ENCODE measurements at regions not wholly inside any gene's neighbourhood (a gene's known extent, or its start where the extent isn't known, plus 50 kb on each side); places are given as distances from the start of the nearest gene placed in this dataset.

DNA sequence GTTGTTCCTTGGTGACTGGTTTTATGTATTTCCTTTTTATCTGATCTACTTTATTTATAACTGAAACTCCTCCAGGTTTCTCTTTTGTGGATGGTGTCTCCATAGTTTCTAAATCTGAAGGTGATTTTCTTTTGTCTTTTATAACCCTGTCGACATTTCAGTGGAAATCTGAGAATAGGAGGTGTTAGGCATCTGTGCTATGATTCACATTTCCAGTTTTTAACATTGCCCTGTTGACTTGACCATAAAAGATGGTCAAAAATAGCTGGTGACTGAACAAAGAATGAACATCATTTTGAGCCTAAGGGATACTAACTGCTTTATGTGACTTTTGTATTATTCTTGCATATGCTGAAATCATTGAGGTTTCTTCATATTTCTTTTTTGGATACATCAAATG, 190.5 kb downstream of the PCSK1 start:
- WGBS, result 57% methylated on average over 1 of the region's 1 CpG
- no peaks in the 10 kb centered on the region for H3K36me3 ChIP-seq (ENCODE audit: insufficient read depth)
- H3K27ac ChIP-seq (ENCODE audit: low read depth), result no peak overlapping the region
- H3K4me1 ChIP-seq (ENCODE audit: insufficient read depth), result no peaks in the 10 kb centered on the region
- DNase-seq (ENCODE audit: extremely low spot score), result no peak
- no peak overlapping the region for H3K4me3 ChIP-seq (ENCODE audit: low read depth, low read length)

DNA sequence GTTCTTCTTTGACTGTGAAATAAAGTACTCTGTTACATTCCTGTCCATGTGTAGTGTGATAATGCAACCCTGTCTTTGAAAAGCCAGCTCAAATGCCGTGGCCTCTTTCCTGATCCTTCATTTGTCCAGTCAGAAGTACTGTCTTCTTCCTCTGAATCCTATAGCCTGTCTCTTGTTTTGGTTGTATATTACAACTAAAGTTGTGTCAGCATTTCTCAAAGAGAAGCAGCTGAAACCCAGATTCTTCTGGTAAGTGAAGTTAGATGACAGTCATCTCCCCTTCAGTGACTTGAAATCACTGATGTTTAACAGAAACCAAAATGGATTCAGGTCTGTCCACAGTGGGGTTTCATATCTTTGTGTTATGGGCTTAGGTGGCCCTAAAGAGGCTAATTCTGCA, 196.2 kb downstream of the PCSK1 start:
- H3K27ac ChIP-seq (ENCODE audit: low read depth), result no peak overlapping the region
- no peak for DNase-seq (ENCODE audit: extremely low spot score)
- WGBS, result 90% methylated on average over 1 of the region's 1 CpG
- no peaks in the 10 kb centered on the region for H3K36me3 ChIP-seq (ENCODE audit: insufficient read depth)
- H3K4me3 ChIP-seq (ENCODE audit: low read depth, low read length), result no peak overlapping the region
- no peaks in the 10 kb centered on the region for H3K4me1 ChIP-seq (ENCODE audit: insufficient read depth)

- no peaks in the 10 kb centered on the region for H3K4me1 ChIP-seq (ENCODE audit: insufficient read depth)
- no peak overlapping the region for H3K4me3 ChIP-seq (ENCODE audit: low read depth, low read length)
- H3K36me3 ChIP-seq (ENCODE audit: insufficient read depth), result no peaks in the 10 kb centered on the region
- no peak for DNase-seq (ENCODE audit: extremely low spot score)
- 88% methylated on average over 1 of the region's 1 CpG for WGBS
- no peak overlapping the region for H3K27ac ChIP-seq (ENCODE audit: low read depth)
These were observed 197.0 kb downstream of the PCSK1 start for GRCh38 chr5:96236051-96236450.

- H3K27ac ChIP-seq (ENCODE audit: low read depth), result no peak overlapping the region
- WGBS, result 45% methylated on average over 5 of the region's 5 CpGs
- no peak overlapping the region for H3K4me3 ChIP-seq (ENCODE audit: low read depth, low read length)
- H3K36me3 ChIP-seq (ENCODE audit: insufficient read depth), result no peaks in the 10 kb centered on the region
- H3K4me1 ChIP-seq (ENCODE audit: insufficient read depth), result no peaks in the 10 kb centered on the region
- no peak for DNase-seq (ENCODE audit: extremely low spot score)
These were observed 197.8 kb downstream of the PCSK1 start for GRCh38 chr5:96235008-96235910.

- Histone ChIP-seq H3K27ac (ENCODE audit: low read depth) (no peak overlapping the region), H3K36me3 (ENCODE audit: insufficient read depth) (no peaks in the 10 kb centered on the region), H3K4me1 (ENCODE audit: insufficient read depth) (no peaks in the 10 kb centered on the region), H3K4me3 (ENCODE audit: low read depth, low read length) (no peak overlapping the region)
- no peak for DNase-seq (ENCODE audit: extremely low spot score)
These were observed 200.4 kb downstream of the PCSK1 start for GRCh38 chr5:96232602-96233001.

DNA sequence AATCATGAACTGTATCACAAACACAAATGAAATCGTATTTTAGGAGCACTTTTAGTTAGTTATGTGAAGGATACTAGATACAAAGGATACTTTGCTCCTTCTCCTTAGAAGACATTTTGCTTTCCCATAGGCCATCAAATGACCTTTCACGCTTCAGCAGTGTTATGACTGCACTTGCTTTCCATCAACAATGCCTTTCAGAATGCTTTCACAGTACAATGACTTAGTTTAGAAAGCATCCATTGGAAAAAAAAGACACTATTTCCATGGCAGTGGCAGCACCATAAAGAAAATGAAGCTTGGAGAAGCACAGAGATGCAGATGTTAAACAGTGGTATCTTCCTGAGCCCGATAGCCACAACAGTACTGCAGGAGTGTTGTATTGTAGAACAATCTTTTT, 203.9 kb downstream of the PCSK1 start:
- no peak for DNase-seq (ENCODE audit: extremely low spot score)
- Histone ChIP-seq H3K4me1 (ENCODE audit: insufficient read depth) (no peaks in the 10 kb centered on the region), H3K36me3 (ENCODE audit: insufficient read depth) (no peaks in the 10 kb centered on the region), H3K4me3 (ENCODE audit: low read depth, low read length) (no peak overlapping the region), H3K27ac (ENCODE audit: low read depth) (no peak overlapping the region)
- WGBS, result 92% methylated on average over 3 of the region's 3 CpGs

DNA sequence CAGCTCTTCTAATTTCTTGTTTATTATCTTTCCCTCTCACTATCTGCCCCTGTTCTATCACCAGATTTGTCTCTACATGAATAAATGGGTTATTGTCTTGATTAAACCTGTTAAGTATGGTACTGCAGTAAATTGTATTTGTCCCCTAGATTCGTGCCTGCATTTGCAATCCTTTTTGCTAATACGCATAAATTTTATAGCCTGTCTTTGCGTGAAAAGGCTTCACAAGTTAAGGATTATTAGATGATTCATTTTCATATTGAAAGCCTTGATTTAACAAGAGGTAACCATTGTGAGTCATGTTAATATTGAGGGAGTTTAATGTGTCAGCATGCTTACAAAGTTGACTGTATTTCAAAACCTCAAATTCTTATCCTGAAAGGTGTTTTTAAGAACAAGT, 204.6 kb downstream of the PCSK1 start:
- Histone ChIP-seq H3K4me3 (ENCODE audit: low read depth, low read length) (no peak overlapping the region), H3K27ac (ENCODE audit: low read depth) (no peak overlapping the region), H3K36me3 (ENCODE audit: insufficient read depth) (no peaks in the 10 kb centered on the region), H3K4me1 (ENCODE audit: insufficient read depth) (no peaks in the 10 kb centered on the region)
- 93% methylated on average over 3 of the region's 3 CpGs for WGBS
- DNase-seq (ENCODE audit: extremely low spot score), result no peak

DNA sequence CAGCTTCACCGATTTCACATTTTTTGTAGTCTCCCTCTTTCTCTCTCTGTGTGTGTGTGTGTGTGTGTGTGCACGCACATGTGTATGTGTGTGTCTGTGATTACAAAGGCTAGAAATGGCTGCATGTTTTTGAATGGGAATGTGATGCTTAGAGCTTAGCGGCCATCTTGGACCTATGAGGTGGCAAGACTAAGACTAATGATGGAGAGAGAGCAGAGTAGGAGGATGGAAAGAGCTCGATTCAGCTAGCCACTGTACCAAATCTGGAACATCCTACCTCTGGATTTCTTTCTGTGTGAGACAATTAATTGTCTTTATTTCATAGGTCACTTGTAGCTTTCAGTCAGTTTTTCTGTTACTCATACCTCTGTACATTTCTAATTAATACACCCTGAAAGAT, 205.1 kb downstream of the PCSK1 start:
- Histone ChIP-seq H3K4me3 (ENCODE audit: low read depth, low read length) (no peak overlapping the region), H3K27ac (ENCODE audit: low read depth) (no peak overlapping the region), H3K36me3 (ENCODE audit: insufficient read depth) (no peaks in the 10 kb centered on the region), H3K4me1 (ENCODE audit: insufficient read depth) (no peaks in the 10 kb centered on the region)
- WGBS, result 96% methylated on average over 4 of the region's 4 CpGs
- no peak for DNase-seq (ENCODE audit: extremely low spot score)

- Histone ChIP-seq H3K4me3 (ENCODE audit: low read depth, low read length) (no peak overlapping the region), H3K36me3 (ENCODE audit: insufficient read depth) (no peaks in the 10 kb centered on the region), H3K27ac (ENCODE audit: low read depth) (no peak overlapping the region), H3K4me1 (ENCODE audit: insufficient read depth) (no peaks in the 10 kb centered on the region)
- WGBS, result 26% methylated on average over 6 of the region's 6 CpGs
- peak; percentile 23 for DNase-seq (ENCODE audit: extremely low spot score)
These were observed 206.0 kb downstream of the PCSK1 start for GRCh38 chr5:96226941-96227552.

DNA sequence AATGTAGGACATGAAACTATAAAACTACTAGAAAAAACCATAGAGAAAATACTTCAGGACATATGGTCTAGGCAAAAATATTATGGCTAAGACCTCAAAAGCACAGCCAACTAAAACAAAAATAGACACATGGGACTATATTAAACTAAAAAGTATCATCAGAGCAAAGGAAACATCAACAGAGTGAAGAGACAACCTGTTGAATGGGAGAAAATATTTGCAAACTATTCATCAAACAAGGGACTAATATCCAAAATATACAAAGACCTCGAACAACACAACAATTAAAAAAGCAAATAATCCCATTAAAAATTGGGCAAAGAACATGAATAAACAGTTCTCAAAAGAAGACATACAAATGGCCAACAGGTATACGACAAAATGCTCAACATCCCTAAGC, 210.9 kb downstream of the PCSK1 start:
- 91% methylated on average over 2 of the region's 2 CpGs for WGBS
- no peak overlapping the region for H3K4me3 ChIP-seq (ENCODE audit: low read depth, low read length)
- no peak for DNase-seq (ENCODE audit: extremely low spot score)
- no peak overlapping the region for H3K27ac ChIP-seq (ENCODE audit: low read depth)
- H3K4me1 ChIP-seq (ENCODE audit: insufficient read depth), result no peaks in the 10 kb centered on the region
- H3K36me3 ChIP-seq (ENCODE audit: insufficient read depth), result no peaks in the 10 kb centered on the region

- no peaks in the 10 kb centered on the region for H3K4me1 ChIP-seq (ENCODE audit: insufficient read depth)
- H3K4me3 ChIP-seq (ENCODE audit: low read depth, low read length), result no peak overlapping the region
- no peak overlapping the region for H3K27ac ChIP-seq (ENCODE audit: low read depth)
- H3K36me3 ChIP-seq (ENCODE audit: insufficient read depth), result no peaks in the 10 kb centered on the region
- no peak for DNase-seq (ENCODE audit: extremely low spot score)
- 91% methylated on average over 4 of the region's 4 CpGs for WGBS
These were observed 212.2 kb downstream of the PCSK1 start for GRCh38 chr5:96220610-96221390.

- Histone ChIP-seq H3K4me3 (ENCODE audit: low read depth, low read length) (no peak overlapping the region), H3K27ac (ENCODE audit: low read depth) (no peak overlapping the region), H3K36me3 (ENCODE audit: insufficient read depth) (no peaks in the 10 kb centered on the region), H3K4me1 (ENCODE audit: insufficient read depth) (no peaks in the 10 kb centered on the region)
- DNase-seq (ENCODE audit: extremely low spot score), result no peak
- 71% methylated on average over 4 of the region's 4 CpGs for WGBS
These were observed 213.3 kb downstream of the PCSK1 start for GRCh38 chr5:96219580-96220281.

GRCh38 chr5:96218653-96219052, 214.4 kb downstream of the PCSK1 start:
- Histone ChIP-seq H3K27ac (ENCODE audit: low read depth) (no peak overlapping the region), H3K4me3 (ENCODE audit: low read depth, low read length) (no peak overlapping the region), H3K4me1 (ENCODE audit: insufficient read depth) (no peaks in the 10 kb centered on the region), H3K36me3 (ENCODE audit: insufficient read depth) (no peaks in the 10 kb centered on the region)
- no peak for DNase-seq (ENCODE audit: extremely low spot score)
- 73% methylated on average over 3 of the region's 3 CpGs for WGBS

Data from urinary bladder (tissue), 3 donors.